Suprapubic skin (tissue), 4 donors: ENCODE measurements at regions not wholly inside any gene's neighbourhood (a gene's known extent, or its start where the extent isn't known, plus 50 kb on each side); places are given as distances from the start of the nearest gene placed in this dataset.

ENCODE experiments used
- EP300 ChIP-seq: sonication (generic); formaldehyde crosslinking; IDR thresholded peaks from one replicate; pipeline ENCODE4 v1.6.1; 2017; ENCODE audit warnings: antibody characterized with exemption
- POLR2A ChIP-seq, 2 donors: fragments of 450-650 bp; IDR thresholded peaks; one replicate each; pipeline ENCODE4 v1.6.1; 2017; ENCODE audit warnings: antibody characterized with exemption in 2 of 2, mild to moderate bottlenecking in 2 of 2, moderate library complexity in 2 of 2
- POLR2AphosphoS5 ChIP-seq, 3 donors: sonication (generic); formaldehyde crosslinking; IDR thresholded peaks; one replicate each; pipeline ENCODE4 v1.6.1; 2017; ENCODE audit warnings: antibody characterized with exemption in 3 of 3
- TF ChIP-seq, protein P1 (sequence below), 2 donors: fragments of 200-600 bp in 1 of 2; fragments of 450-650 bp in 1 of 2; sonication (generic) in 1 of 2; IDR thresholded peaks; one replicate each; pipeline ENCODE4 v1.5.1; 2016 to 2019; ENCODE audit warnings: antibody characterized with exemption in 2 of 2, mild to moderate bottlenecking in 1 of 2, moderate library complexity in 1 of 2

GRCh38 chr2:897091-897490, 53.6 kb upstream of the SNTG2 start:
- TF ChIP-seq, protein P1, sequence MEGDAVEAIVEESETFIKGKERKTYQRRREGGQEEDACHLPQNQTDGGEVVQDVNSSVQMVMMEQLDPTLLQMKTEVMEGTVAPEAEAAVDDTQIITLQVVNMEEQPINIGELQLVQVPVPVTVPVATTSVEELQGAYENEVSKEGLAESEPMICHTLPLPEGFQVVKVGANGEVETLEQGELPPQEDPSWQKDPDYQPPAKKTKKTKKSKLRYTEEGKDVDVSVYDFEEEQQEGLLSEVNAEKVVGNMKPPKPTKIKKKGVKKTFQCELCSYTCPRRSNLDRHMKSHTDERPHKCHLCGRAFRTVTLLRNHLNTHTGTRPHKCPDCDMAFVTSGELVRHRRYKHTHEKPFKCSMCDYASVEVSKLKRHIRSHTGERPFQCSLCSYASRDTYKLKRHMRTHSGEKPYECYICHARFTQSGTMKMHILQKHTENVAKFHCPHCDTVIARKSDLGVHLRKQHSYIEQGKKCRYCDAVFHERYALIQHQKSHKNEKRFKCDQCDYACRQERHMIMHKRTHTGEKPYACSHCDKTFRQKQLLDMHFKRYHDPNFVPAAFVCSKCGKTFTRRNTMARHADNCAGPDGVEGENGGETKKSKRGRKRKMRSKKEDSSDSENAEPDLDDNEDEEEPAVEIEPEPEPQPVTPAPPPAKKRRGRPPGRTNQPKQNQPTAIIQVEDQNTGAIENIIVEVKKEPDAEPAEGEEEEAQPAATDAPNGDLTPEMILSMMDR (IDR thresholded peaks at IDR 0.05), result no peak
- TF ChIP-seq EP300, result no peak
- no peak for TF ChIP-seq POLR2AphosphoS5 (IDR thresholded peaks at IDR 0.05)
- no peak for TF ChIP-seq POLR2A (IDR thresholded peaks at IDR 0.05)
